GM10266 (cell line): ENCODE measurements at regions not wholly inside any gene's neighbourhood (a gene's known extent, or its start where the extent isn't known, plus 50 kb on each side); places are given as distances from the start of the nearest gene placed in this dataset.
"Not testable (repeated sequence)": the region's sequence is repeated elsewhere in the genome, so short reads cannot be mapped to it uniquely, and the experiment has no call there.

Experiments used
- DNase-seq: peaks from one replicate; pipeline ENCODE4 v3.0.0; 2012; ENCODE audit errors: extremely low spot score
- CTCF ChIP-seq: IDR thresholded peaks from 2 replicates; pipeline ENCODE4 v1.5.1; 2012; ENCODE audit warnings: mild to moderate bottlenecking, low read depth; ENCODE audit not compliant: control insufficient read depth, insufficient read depth; ENCODE audit errors: missing control alignments

DNA sequence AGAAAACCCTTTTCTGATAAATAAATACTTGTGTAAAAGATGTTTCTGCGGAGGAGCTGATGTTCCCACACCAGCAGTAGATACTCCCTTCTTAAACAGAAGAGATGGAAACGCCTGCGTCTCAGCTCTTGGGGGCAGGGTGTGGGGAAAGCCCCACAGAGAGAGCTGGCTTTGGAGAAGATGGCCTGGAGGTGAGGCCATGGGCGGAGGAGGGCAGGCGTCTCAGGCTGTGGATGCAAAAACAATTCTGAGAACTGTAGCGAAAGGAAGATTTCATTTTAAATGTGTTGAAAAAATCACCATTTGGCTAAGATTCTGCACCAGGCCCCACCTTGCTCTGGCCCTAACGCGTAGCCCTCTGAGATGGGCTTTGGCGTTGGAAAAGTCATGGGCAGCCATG lies 201.0 kb downstream of the LAT start:
- not testable (repeated sequence) for DNase-seq

DNA sequence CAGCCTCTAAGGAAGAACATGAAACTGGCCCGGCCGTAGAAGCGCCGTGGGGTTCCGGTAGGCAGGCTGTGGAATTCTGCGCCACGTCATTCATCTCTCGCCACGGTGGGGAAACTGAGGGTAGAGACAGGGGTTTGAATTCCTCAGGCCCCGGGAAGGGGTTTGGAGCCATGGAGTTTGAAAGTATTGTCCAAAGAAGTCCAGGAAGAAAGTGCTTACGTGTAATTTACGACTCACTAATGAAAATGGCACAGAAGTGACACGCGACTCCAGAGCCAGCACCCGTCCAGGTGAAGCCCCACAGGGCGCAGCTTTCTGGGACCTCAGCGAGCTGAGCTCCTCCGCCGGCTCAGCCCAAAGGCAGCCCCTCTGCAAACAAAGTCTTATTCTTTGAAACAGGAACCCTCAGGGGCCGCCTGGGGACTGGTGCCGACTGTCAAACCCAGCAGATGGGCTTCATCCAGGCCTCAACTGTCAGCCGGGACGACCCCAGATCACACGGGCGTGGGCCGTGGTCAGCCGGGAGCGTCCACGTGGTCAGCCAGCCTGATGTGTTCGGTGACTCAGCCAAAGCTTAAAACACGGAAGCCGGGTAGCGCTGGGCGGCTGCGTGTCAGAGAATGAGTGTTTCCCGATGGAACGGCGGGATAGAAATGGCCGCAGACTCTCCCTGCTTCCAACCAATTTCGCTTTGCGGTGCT lies 200.0 kb downstream of the LAT start:
- not testable (repeated sequence) for DNase-seq

- DNase-seq, result not testable (repeated sequence)
These were observed 198.4 kb downstream of the LAT start for GRCh38 chr16:29182940-29183868.

- TF ChIP-seq CTCF, result no peak
- DNase-seq, result no peak
These were observed 197.6 kb downstream of the LAT start for GRCh38 chr16:29182501-29182900.

DNA sequence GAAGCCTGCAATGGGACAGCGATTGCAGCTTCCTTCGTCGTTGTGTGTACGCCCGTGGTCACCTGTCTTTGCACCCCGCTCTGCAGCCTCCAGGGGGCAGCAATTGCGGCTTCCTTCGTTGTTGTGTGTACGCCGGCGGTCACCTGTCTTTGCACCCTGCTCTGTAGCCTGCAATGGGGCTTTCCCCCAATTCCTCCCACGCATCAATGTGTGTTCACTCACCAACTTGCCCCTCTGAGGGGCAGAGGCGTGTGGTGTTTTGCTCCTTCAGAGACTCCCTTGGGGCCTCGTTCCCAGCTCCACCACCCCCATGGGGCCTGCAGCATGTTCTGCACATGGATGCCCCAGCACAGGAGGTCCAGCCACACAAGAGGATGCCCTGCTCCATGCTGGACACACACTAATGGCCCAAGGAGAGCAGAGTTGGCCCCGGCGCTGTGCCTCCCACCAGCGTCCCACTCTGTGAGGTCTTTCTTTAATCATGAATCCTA lies 197.1 kb downstream of the LAT start:
- DNase-seq, result peak; percentile 65
- peak; percentile 30 for TF ChIP-seq CTCF

- DNase-seq, result not testable (repeated sequence)
These were observed 196.5 kb downstream of the LAT start for GRCh38 chr16:29181254-29181780.

- not testable (repeated sequence) for DNase-seq
These were observed 195.4 kb downstream of the LAT start for GRCh38 chr16:29180206-29180600.

- not testable (repeated sequence) for DNase-seq
These were observed 194.8 kb downstream of the LAT start for GRCh38 chr16:29179401-29180205.

GRCh38 chr16:29177888-29178726 lies 193.3 kb downstream of the LAT start:
- not testable (repeated sequence) for DNase-seq

- not testable (repeated sequence) for DNase-seq
These were observed 192.5 kb downstream of the LAT start for GRCh38 chr16:29177203-29177887.

DNA sequence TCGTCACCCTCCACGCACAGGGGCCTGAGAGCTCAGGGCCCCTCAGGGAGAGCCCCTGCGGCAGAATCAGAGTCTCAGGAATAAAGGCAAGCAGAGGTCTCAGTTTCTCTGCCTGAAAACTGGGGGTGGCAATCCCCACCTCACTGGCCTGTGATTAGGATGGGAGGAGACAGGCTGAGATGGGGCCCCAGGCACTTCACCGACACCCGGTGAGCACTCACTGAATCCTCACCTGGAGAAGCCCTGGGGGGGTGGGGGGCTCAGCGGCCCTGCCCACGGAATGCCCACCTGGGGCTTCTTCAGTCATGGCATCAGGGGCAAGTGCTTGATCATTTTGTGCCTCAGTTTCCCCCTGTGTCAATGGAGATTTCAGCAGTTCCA lies 192.0 kb downstream of the LAT start:
- not testable (repeated sequence) for DNase-seq

DNA sequence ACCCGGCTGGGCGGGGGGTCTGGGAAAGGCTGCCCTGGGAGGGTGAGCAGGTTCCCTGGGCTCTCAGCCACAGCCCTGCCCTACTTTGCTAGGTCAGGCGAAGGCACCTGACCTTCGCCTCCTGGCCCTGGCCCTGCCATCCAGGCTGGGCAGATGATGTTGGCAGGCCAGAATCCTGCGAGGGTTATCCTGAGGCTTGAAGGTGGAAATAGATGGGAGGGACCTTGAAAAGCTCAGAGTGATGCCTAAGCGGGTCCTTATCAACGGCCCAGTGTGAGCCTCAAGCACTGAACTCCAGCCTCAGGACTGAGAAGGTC lies 191.3 kb downstream of the LAT start:
- not testable (repeated sequence) for DNase-seq

GRCh38 chr16:29175411-29176153 lies 190.7 kb downstream of the LAT start:
- not testable (repeated sequence) for DNase-seq

- DNase-seq, result not testable (repeated sequence)
These were observed 188.8 kb downstream of the LAT start for GRCh38 chr16:29173371-29174305.
